GM18505 (cell line): ENCODE measurements at regions not wholly inside any gene's neighbourhood (a gene's known extent, or its start where the extent isn't known, plus 50 kb on each side); places are given as distances from the start of the nearest gene placed in this dataset.

Source experiments
- ATAC-seq: cut with Tn5 transposase; IDR thresholded peaks from one replicate; pipeline ENCODE4 v1.9.1; 2021; ENCODE audit not compliant: unreplicated experiment
- POLR2A ChIP-seq: IDR thresholded peaks from 4 replicates; pipeline ENCODE4 v1.6.1; 2011; ENCODE audit warnings: borderline replicate concordance; ENCODE audit not compliant: insufficient read depth, insufficient read length; ENCODE audit errors: extremely low read depth

GRCh38 chr11:103683576-103683975 lies 352.9 kb upstream of the DDI1 start:
- TF ChIP-seq POLR2A: no peak

DNA sequence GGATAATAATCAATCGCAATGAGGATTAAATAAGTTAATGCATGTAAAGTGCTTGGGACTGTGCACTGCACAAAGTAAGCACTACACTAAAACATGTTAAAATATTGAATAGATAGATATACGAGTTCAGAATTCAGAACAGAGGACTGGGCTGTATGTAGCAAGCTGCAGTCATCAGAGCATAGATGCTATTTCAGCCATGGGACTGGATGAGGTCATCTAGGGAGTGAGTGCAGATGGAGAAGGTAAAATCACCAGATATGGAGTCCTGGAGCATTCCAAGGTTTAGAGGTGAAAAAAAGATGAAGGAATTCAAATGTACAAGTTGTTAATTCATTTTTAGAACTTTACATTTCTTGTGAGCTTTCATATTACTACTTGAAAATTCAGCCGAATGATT lies 347.5 kb upstream of the DDI1 start:
- ATAC-seq: no peak

More at GRCh38 chr11:103683576-103683975, 352.9 kb upstream of the DDI1 start:
- ATAC-seq: no peak

GRCh38 chr11:103690356-103690755 lies 346.1 kb upstream of the DDI1 start:
- no peak for TF ChIP-seq POLR2A
- no peak for ATAC-seq

More for the DNA sequence above, 347.5 kb upstream of the DDI1 start:
- TF ChIP-seq POLR2A: no peak

DNA sequence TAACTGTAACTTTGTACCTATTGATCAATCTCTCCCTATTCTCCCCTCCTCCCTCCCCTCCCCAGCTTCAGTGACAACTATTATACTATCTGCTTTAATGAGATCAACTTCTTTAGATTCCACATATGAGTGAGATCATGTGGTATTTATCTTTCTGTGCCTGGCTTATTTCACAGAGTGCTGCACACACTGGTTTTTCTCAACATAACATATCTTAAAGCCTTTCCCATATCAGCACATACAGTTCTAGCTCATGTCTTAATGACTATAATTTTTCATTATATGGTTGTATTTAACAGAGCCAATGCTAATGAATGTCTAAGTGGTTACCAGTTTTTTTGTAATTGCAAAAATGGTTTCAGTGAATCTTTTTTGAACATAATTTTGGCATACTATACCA lies 340.3 kb upstream of the DDI1 start:
- ATAC-seq: no peak
- no peak for TF ChIP-seq POLR2A

GRCh38 chr11:103699216-103699615 lies 337.2 kb upstream of the DDI1 start:
- ATAC-seq: no peak
- no peak for TF ChIP-seq POLR2A

DNA sequence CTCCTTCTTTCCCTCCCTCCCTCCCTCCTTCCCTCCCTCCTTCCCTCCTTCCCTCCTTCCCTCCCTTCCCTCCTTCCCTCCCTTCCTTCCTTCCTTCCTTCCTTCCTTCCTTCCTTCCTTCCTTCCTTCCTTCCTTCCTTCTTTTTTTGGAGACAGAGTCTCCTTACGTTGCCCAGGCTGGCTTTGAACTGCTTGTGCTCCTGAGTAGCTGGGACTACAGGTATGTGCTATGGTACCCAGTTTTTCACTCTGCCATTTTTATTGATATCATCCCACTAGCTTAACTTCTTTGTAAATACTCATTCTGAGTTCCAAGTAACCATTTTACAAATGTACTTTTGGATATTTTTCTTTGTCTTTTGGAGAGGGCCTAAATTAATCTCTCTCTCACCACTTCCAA lies 336.8 kb upstream of the DDI1 start:
- no peak for ATAC-seq
- TF ChIP-seq POLR2A: no peak

DNA sequence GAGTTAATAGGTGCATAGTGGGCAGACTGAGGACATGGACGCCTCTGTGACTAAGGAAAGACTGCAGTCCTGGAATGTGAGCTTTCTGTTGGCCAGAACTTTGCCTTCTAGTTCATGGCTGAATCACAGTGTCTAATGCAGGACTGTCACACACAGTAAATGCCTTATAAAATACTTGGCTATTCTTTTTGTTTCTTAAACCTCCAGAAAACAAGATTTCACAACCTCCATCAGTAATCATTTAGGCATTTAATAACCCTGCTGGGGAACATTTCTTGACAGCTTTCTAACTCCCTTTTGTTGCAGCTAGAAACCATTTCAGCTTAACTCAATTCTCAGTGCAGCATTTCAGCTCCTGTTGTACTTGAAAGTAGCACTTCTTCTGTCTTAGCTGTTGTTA lies 335.8 kb upstream of the DDI1 start:
- TF ChIP-seq POLR2A: no peak
- ATAC-seq: no peak

DNA sequence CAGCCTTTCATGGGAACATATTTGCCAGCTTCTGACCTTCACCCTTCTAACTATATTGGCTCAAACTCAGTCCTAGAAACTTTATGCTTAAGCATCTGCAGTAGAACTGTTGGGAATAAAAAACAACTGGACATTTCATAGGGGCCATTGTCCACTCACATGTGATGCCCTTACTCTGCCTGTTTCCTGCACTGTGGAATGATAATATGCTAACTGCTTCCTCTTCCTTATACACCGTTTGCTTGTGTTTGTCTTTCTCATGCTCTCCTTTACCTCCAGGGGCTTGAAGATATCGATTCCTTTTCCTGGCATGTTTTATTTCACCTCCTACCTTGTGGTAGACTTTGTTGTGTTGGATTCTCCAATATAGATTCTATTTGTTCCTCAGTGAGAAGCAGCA lies 333.0 kb upstream of the DDI1 start:
- no peak for ATAC-seq
- no peak for TF ChIP-seq POLR2A

DNA sequence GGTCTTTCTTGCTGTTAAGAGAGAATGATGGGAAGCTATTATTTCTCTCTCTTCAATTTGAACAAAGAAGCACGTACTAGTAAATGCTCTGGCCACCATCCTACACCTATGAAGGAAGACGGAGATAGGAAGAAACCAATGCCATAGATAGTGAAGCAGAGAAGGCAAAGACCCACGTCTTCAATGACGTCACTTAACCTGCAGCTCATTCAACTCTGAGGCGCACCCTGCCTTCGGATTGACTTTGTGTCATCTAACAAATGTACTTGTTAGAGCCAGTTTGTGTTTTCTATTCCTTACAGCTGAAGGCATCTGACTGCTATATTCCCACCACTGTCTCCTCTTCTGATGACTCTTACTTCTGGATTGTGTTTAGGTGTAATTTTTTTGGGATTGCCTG lies 332.5 kb upstream of the DDI1 start:
- no peak for TF ChIP-seq POLR2A
- no peak for ATAC-seq

- no peak for TF ChIP-seq POLR2A
- ATAC-seq: no peak
These were observed 330.8 kb upstream of the DDI1 start for GRCh38 chr11:103705642-103706041.

- TF ChIP-seq POLR2A: no peak
- ATAC-seq: peak; percentile 62
These were observed 327.1 kb upstream of the DDI1 start for GRCh38 chr11:103709371-103709770.

DNA sequence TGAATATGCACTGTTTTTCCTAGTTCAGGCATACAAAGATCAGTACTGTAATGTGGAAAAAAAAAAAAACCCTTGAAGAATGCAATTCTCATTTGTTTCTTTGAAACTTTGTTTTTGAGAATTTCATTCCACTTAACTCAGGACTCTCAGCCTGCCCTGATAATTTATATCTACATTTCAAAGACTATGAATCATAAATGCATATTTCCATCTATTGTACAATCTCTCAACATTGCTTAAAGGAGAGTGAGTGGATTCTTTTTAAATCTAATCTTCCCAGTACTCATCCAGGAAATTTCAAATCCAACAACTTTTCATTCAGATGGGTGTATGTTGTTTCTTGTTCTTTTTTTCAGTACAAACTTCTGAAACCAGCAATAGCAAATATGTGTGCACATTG lies 322.2 kb upstream of the DDI1 start:
- no peak for TF ChIP-seq POLR2A
- ATAC-seq: no peak

DNA sequence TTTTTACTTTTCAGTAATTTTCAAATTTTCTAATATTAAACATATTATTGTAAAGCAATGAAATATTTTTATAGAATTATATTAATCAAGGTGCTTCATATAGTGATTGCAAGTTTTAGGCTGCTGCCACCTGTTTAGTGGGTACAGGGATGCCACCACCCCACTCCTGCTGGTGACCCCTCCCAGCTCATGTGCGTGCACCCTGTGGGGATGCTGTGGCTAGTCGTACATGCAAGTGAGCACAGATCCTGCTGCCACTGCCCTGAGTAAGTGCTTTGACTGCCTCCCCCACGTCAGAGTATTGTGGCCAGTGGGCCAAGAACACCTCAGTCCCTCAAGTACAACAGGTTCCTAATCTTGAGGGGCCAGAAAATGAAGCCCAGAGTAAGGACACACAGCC lies 320.1 kb upstream of the DDI1 start:
- no peak for TF ChIP-seq POLR2A
- ATAC-seq: no peak

- TF ChIP-seq POLR2A: no peak
These were observed 309.2 kb upstream of the DDI1 start for GRCh38 chr11:103727262-103727661.

GRCh38 chr11:103729617-103730016 lies 306.8 kb upstream of the DDI1 start:
- no peak for TF ChIP-seq POLR2A
- ATAC-seq: no peak

More at GRCh38 chr11:103727262-103727661, 309.2 kb upstream of the DDI1 start:
- ATAC-seq: no peak

DNA sequence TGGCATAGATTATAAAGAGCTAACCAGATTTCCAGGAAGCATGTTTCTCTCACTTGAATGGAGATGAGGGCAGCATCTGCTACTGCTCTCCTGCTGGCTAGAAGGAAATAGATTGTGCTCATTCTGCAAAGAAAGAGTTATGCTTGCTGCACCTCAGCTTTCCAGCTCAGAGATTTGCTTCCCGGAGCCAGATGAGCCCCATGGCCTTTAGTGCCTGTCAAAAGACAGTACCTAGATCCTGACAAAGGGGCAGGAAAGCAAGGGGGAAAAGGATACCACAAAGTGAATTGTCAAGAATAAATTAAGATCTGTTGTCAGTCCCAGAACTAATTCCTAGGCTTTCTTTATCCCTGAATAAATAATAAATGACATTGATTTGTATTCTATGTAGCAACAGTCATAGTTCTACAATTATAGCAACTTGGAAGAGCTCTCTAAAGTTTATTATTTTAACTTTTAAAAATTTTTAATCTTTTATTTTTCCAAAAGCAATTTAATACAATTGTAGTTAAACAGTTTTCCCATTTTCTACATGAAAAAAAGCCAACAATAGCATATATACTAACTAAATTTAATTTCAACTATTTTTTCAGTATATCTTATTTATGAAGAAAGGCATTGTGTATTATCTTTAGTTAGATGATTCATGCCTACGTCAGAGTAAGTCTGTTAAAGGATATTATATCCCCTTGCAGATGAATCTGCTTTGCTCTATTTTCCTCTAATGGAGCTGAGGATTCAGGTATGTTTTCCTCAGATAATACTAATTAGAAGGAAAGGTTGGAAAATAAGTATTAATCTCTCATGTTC lies 306.1 kb upstream of the DDI1 start:
- no peak for TF ChIP-seq POLR2A
- ATAC-seq: no peak

GRCh38 chr11:103731670-103732069 lies 304.8 kb upstream of the DDI1 start:
- no peak for TF ChIP-seq POLR2A
- no peak for ATAC-seq
